Embryonic facial prominence (tissue), 1 donor: ENCODE measurements at regions not wholly inside any gene's neighbourhood (a gene's known extent, or its start where the extent isn't known, plus 50 kb on each side); places are given as distances from the start of the nearest gene placed in this dataset.
"Not testable (repeated sequence)": the region's sequence is repeated elsewhere in the genome, so short reads cannot be mapped to it uniquely, and the experiment has no call there.

Experiments used
- DNase-seq: peaks from one replicate; pipeline ENCODE4 v3.0.0-alpha.2; 2016; ENCODE audit errors: extremely low spot score

DNA sequence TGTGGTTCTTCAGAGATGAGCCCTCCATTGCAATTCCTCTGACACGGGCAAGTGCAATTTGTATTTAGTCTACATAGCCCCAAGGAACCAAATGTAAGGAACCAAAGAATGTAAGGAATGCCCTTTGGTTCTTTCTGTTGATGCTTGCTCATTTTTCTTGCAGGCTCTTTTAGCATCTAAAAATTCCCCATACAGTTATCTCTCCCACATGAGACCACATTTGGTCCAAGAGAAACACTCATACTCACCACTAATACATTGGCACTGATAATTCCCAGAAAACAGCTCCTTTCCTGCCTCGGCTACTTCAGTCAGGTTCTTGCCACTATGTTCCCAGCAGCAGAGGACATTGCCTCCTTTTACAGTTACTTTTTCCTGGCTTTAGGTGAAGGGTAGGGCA lies 332.6 kb downstream of the AEBP2 start:
- DNase-seq, result no peak

DNA sequence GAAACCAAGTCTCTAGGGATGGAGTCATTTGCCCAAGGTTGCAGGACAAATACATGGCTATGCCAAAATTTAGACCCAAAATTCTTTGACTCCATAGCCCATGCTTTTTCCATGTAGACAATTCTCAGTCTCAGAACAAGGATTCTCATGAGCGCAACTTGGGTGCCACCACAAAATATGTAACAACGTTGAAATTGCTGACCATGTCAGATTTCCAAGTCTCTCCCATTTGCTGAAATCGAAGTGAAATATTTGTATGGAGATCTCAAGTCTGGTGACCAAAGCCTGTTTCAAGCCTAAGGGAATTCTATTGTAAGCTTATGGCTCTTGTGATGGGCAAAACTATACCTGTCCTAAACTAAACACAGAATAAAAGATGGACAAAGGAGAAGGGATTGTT lies 333.5 kb downstream of the AEBP2 start:
- DNase-seq, result no peak

DNA sequence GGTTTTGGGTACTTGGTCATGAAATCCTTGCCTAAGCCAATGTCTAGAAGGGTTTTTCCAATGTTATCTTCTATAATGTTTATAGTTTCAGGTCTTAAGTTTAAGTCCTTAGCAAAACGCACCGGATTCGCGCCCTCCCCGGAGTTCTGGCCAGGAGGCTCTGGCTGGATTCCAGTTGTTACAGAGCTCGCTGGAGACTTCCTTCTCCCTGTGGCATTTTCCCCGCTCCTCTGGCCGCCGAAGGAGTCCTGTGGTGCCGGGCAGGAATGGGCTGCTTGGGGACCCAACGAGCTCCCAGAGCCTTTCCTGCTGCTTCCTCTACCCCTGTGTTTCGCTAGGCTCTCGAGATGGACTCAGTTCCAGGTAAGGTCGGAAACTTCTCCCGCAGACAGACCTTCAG lies 335.9 kb downstream of the AEBP2 start:
- no peak for DNase-seq

GRCh38 chr12:19775976-19776375 lies 336.7 kb downstream of the AEBP2 start:
- DNase-seq, result not testable (repeated sequence)

DNA sequence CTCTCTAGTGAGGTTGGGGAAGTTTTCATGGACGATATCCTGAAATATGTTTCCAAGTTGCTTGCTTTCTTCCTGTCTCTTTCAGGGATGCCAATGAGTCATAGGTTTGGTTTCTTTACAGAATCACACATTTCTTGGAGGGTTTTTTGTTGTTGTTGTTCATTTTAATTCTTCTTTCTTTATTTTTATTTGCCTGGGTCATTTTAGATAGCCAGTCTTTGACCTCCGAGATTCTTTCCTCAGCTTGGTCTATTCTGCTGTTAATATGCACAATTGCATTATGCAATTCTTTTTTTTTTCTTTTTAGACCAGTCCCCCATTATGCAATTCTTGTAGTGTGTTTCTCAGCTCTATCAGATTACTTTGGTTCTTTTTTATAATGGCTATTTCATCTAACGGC lies 338.9 kb downstream of the AEBP2 start:
- no peak for DNase-seq

DNA sequence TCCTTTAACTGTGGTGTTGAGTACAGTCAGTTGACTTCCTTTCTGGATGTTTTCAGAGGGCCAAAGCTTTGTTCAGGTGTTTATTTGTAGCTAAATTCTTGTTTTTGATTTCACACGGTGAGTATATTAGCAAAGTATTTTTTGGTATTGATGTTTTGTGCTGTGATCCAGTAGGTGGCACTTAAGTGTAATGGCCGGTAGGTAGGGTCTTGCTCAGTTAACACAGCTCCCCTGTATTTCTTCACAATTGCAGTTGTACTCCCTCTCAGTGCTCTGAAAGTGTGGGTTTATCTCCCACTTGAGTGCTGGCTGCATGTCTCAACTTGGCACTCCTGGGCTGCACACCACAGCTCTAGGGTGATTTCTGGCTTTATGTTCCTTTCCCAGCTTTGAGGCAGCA lies 339.5 kb downstream of the AEBP2 start:
- no peak for DNase-seq

- DNase-seq, result no peak
Measured at GRCh38 chr12:19779395-19780056, 340.2 kb downstream of the AEBP2 start.

- DNase-seq, result no peak
Measured at GRCh38 chr12:19780460-19780859, 341.2 kb downstream of the AEBP2 start.

- DNase-seq, result no peak
Measured at GRCh38 chr12:19783547-19784444, 344.5 kb downstream of the AEBP2 start.

- no peak for DNase-seq
Measured at GRCh38 chr12:19792028-19792427, 352.7 kb downstream of the AEBP2 start.

DNA sequence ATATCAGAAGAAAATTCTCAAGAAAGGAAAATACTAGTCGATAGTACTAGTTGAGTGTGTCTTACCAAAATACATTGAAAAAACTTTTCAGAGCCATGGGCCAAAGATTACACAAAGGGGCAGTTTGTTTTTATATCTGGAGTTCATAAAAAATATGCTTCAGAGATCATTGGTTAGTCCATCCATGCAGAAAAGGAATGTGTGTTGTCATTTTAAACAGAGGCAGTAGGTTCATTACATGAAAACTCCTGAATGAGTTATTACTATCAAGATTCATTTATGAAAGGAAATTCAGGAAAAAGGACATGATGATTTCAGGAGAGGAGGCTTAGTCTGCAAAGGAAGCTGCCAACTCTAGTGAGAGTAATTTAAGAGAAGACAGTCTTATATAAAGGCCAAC lies 354.8 kb downstream of the AEBP2 start:
- DNase-seq, result no peak

DNA sequence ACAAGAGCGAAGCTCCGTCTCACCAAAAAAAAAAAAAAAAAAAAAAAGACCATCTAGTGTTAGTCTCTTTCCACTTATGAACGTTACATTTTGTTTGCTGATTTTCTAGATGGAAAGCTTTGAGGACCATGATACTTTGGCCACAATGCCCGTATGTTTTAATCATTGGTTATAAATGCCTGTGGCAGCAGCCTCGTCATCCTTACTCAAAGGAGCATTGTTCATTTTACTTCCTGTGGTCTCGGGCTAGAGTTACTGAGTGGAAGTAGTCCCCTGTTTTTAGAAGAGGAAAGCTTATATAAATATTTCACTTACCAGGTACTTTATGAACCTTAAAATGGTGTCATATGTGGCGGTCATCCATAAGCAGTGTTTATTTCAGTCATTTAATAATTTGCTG lies 359.9 kb downstream of the AEBP2 start:
- DNase-seq, result no peak

DNA sequence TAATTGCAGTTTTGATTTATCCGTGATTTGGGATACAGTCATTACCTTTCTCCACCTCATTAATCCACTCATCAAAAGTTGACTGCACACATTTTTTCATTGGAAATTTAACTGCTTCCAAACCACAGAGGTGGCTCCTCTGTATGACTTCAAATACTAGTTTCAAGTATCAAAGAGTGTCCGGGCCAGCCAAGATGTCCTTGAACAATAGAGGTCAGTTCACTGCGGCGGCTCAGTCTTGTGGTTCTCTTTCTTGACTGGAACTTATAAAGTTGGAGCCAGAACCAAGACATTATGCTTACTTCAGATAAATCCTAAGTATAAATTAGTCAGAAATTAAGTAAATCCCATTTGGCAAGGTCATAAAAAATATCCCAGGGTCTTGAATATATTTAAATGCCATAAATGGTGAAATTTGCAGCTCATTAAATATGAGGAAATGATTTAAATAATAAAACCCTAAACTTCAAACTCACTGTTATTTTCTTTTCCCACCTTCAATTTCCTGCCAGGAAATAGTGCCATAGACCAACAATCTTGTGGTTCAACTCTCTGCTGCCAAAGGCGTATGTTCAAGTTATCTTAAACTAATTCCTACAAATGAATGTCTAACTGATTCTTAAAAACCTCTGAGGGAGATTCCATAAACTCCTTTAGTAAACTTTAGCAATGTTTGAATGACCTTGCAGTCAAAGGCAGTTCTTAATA lies 360.8 kb downstream of the AEBP2 start:
- no peak for DNase-seq

GRCh38 chr12:19800884-19801283 lies 361.6 kb downstream of the AEBP2 start:
- DNase-seq, result no peak

- no peak for DNase-seq
Measured at GRCh38 chr12:19801941-19802340, 362.6 kb downstream of the AEBP2 start.

DNA sequence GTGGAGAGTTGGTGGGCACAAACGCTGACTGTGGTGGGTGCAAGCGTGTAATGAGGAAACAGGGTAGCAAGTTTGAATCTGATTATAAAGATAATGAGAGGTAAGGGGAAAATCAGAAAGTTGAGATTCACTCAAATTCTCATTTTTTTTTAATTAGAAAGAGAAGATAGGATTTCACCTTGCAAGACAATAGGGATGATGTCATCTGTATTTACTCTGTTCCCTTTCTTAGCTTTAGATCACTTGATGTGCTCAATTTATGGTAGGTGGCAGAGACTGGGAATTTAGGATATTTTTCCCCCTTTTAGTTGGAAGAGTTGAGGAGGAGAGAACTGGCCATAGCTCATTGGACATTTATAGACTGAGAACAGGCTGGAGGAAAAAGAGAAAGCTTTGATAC lies 363.6 kb downstream of the AEBP2 start:
- DNase-seq, result no peak

- DNase-seq, result no peak
Measured at GRCh38 chr12:19804737-19805136, 365.4 kb downstream of the AEBP2 start.

DNA sequence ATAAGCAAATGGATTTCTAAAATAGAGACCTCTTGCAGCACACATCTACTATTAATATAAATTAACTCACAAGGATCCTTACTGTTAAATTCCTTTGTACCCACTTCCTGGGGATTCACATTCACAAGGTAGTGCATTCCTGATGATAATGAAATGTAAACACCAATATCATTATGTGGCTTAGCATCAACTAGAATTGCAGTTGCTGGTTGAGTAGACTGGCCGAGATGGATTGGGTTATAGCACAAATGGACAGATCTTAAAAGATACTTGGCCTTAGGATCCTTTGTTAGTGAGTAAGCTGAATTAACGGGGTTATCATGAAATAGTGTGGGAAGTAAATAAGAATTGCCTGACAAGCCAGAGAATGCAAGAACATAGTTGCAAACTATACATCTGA lies 369.1 kb downstream of the AEBP2 start:
- no peak for DNase-seq

GRCh38 chr12:19810213-19810612 lies 370.9 kb downstream of the AEBP2 start:
- DNase-seq, result no peak

DNA sequence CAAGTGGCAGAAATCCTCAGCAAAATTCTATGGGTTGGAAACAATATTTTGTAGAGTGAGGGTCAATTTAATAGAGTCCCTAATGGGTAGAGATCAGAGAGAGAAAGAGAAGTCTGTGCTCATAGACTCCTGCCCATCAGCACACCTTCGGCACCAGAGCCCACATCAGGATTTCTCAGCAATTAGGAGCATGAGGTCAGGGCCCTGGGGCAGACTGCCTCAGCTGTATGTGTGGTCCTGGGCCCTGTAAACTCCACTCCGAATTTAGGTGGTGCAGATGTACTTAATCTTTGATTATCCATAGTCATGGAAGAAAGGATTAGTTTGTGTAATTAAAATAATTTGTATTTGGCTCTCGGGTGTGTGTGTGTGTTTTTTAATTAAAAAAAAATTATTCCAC lies 372.6 kb downstream of the AEBP2 start:
- DNase-seq, result no peak

- DNase-seq, result no peak
Measured at GRCh38 chr12:19819231-19819630, 379.9 kb downstream of the AEBP2 start.

DNA sequence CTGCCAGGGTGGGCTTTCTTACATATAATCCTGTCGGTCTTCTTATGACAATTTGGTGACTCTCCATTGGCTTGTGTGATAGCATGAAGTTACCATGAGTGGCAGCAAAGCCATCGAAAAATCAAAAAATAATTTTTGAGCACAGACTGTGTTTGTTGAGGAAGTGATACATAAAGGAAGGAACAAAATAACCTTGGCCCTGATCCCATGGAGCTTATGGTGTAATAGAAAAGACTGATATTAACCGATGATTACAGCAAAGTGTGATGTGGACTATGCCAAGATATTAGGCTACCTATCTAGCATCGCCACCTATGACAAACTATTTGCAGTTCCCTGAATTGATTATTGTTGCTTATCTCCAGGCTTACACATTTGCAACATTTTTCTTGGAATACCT lies 383.2 kb downstream of the AEBP2 start:
- no peak for DNase-seq

DNA sequence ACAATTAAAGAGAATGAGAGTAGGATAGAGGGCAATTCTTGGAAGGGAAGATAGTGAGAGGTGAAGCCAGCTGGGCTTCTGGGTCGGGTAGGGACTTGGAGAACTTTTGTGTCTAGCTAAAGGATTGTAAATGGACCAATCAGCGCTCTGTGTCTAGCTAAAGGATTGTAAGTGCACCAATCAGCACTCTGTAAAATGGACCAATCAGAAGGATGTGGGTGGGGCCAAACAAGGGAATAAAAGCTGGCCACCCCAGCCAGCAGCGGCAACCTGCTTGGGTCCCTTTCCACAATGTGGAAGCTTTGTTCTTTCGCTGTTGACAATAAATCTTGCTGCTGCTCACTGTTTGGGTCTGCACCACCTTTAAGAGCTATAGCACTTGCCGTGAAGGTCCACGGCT lies 384.0 kb downstream of the AEBP2 start:
- DNase-seq, result not testable (repeated sequence)
